Activated naive CD8-positive, alpha-beta T cell treated with anti-CD3 and anti-CD28 coated beads, Interleukin-2, amount 50 U/mL, for 24 hours (primary cell): ENCODE measurements at regions not wholly inside any gene's neighbourhood (a gene's known extent, or its start where the extent isn't known, plus 50 kb on each side); places are given as distances from the start of the nearest gene placed in this dataset.
A peak's percentile ranks its signal among the peaks of the same experiment; 100 is the strongest.

Source experiments
- ATAC-seq: fragments of 150-1000 bp; cut with Tn5 transposase; one replicate; pipeline ENCODE4 v1.10.0; 2021
- DNase-seq: peaks from one replicate; pipeline ENCODE4 v3.0.0; 2021
- H3K27ac Mint-ChIP-seq: one replicate; pipeline ENCODE4 v1.8.0; 2021; ENCODE audit warnings: mild to moderate bottlenecking, mixed read lengths
- H3K27me3 Mint-ChIP-seq: one replicate; pipeline ENCODE4 v1.8.0; 2021; ENCODE audit warnings: mixed read lengths
- H3K36me3 Mint-ChIP-seq: one replicate; pipeline ENCODE4 v1.8.0; 2021; ENCODE audit warnings: low read depth, mixed read lengths
- H3K4me1 Mint-ChIP-seq: one replicate; pipeline ENCODE4 v1.8.0; 2021; ENCODE audit warnings: mixed read lengths
- H3K4me3 Mint-ChIP-seq: one replicate; pipeline ENCODE4 v1.8.0; 2021; ENCODE audit warnings: mild to moderate bottlenecking, moderate library complexity, mixed read lengths
- H3K9me3 Mint-ChIP-seq: one replicate; pipeline ENCODE4 v1.8.0; 2021; ENCODE audit warnings: mixed read lengths

- Mint-ChIP-seq H3K36me3 (no peaks in the 10 kb centered on the region), H3K27ac (no peak overlapping the region), H3K9me3 (peaks cover 5% of the 10 kb centered on the region), H3K4me1 (no peaks in the 10 kb centered on the region), H3K4me3 (no peak overlapping the region), H3K27me3 (no peaks in the 10 kb centered on the region)
- ATAC-seq: no peak
- no peak for DNase-seq
Observed at GRCh38 chr2:153373510-153374279, 104.9 kb downstream of the RPRM start.

GRCh38 chr2:153360239-153360638 is 118.3 kb downstream of the RPRM start:
- DNase-seq (no peak), ATAC-seq (no peak)
- Mint-ChIP-seq H3K27me3 (peaks cover under 1% of the 10 kb centered on the region), H3K36me3 (no peaks in the 10 kb centered on the region), H3K4me3 (no peak overlapping the region), H3K4me1 (no peaks in the 10 kb centered on the region), H3K9me3 (no peaks in the 10 kb centered on the region), H3K27ac (no peak overlapping the region)

- H3K9me3 Mint-ChIP-seq: peaks cover 4% of the 10 kb centered on the region
- peaks cover 1% of the 10 kb centered on the region for H3K27me3 Mint-ChIP-seq
- no peaks in the 10 kb centered on the region for H3K36me3 Mint-ChIP-seq
- H3K4me3 Mint-ChIP-seq: no peak overlapping the region
- DNase-seq (no peak), ATAC-seq (no peak)
- H3K4me1 Mint-ChIP-seq: no peaks in the 10 kb centered on the region
- no peak overlapping the region for H3K27ac Mint-ChIP-seq
Observed at GRCh38 chr2:153354377-153354776, 124.2 kb downstream of the RPRM start.

- no peak for ATAC-seq
- H3K27ac Mint-ChIP-seq: no peak overlapping the region
- no peak overlapping the region for H3K4me3 Mint-ChIP-seq
- H3K4me1 Mint-ChIP-seq: no peaks in the 10 kb centered on the region
- no peak for DNase-seq
- H3K9me3 Mint-ChIP-seq: peaks cover 4% of the 10 kb centered on the region
- H3K27me3 Mint-ChIP-seq: no peaks in the 10 kb centered on the region
- H3K36me3 Mint-ChIP-seq: no peaks in the 10 kb centered on the region
Observed at GRCh38 chr2:153349603-153350002, 129.0 kb downstream of the RPRM start.

- Mint-ChIP-seq H3K4me1 (no peaks in the 10 kb centered on the region), H3K36me3 (no peaks in the 10 kb centered on the region), H3K4me3 (no peak overlapping the region), H3K27ac (no peak overlapping the region), H3K9me3 (peaks cover 4% of the 10 kb centered on the region), H3K27me3 (no peaks in the 10 kb centered on the region)
- ATAC-seq (no peak), DNase-seq (no peak)
Observed at GRCh38 chr2:153347818-153348495, 130.6 kb downstream of the RPRM start.

GRCh38 chr2:153320879-153321278 is 157.7 kb downstream of the RPRM start:
- DNase-seq: no peak
- H3K4me1 Mint-ChIP-seq: no peaks in the 10 kb centered on the region

GRCh38 chr2:153311432-153311831 is 167.1 kb downstream of the RPRM start:
- Mint-ChIP-seq H3K4me1 (no peaks in the 10 kb centered on the region), H3K4me3 (no peak overlapping the region), H3K36me3 (no peaks in the 10 kb centered on the region), H3K9me3 (peaks cover 4% of the 10 kb centered on the region), H3K27me3 (no peaks in the 10 kb centered on the region), H3K27ac (no peak overlapping the region)
- ATAC-seq (no peak), DNase-seq (no peak)

More at GRCh38 chr2:153320879-153321278, 157.7 kb downstream of the RPRM start:
- H3K4me3 Mint-ChIP-seq: no peak overlapping the region
- no peaks in the 10 kb centered on the region for H3K9me3 Mint-ChIP-seq
- no peak overlapping the region for H3K27ac Mint-ChIP-seq
- H3K36me3 Mint-ChIP-seq: no peaks in the 10 kb centered on the region
- no peaks in the 10 kb centered on the region for H3K27me3 Mint-ChIP-seq
- no peak for ATAC-seq

GRCh38 chr2:153308466-153308865 is 170.1 kb downstream of the RPRM start:
- ATAC-seq: no peak
- Mint-ChIP-seq H3K36me3 (no peaks in the 10 kb centered on the region), H3K27me3 (no peaks in the 10 kb centered on the region), H3K4me3 (no peak overlapping the region), H3K27ac (no peak overlapping the region), H3K4me1 (no peaks in the 10 kb centered on the region), H3K9me3 (no peaks in the 10 kb centered on the region)
- no peak for DNase-seq

- ATAC-seq (no peak), DNase-seq (no peak)
- no peaks in the 10 kb centered on the region for H3K9me3 Mint-ChIP-seq
- H3K4me1 Mint-ChIP-seq: no peaks in the 10 kb centered on the region
- H3K27ac Mint-ChIP-seq: no peak overlapping the region
- H3K4me3 Mint-ChIP-seq: no peak overlapping the region
- H3K27me3 Mint-ChIP-seq: no peaks in the 10 kb centered on the region
- no peaks in the 10 kb centered on the region for H3K36me3 Mint-ChIP-seq
Observed at GRCh38 chr2:153307223-153307622, 171.3 kb downstream of the RPRM start.

GRCh38 chr2:153299809-153300208 is 178.8 kb downstream of the RPRM start:
- no peak for DNase-seq
- Mint-ChIP-seq H3K36me3 (no peaks in the 10 kb centered on the region), H3K9me3 (no peaks in the 10 kb centered on the region), H3K27ac (no peak overlapping the region), H3K4me1 (no peaks in the 10 kb centered on the region), H3K27me3 (no peaks in the 10 kb centered on the region), H3K4me3 (no peak overlapping the region)
- no peak for ATAC-seq

- Mint-ChIP-seq H3K36me3 (no peaks in the 10 kb centered on the region), H3K4me1 (no peaks in the 10 kb centered on the region), H3K27ac (no peak overlapping the region), H3K9me3 (no peaks in the 10 kb centered on the region), H3K4me3 (no peak overlapping the region), H3K27me3 (no peaks in the 10 kb centered on the region)
- ATAC-seq: no peak
- DNase-seq: no peak
Observed at GRCh38 chr2:153299217-153299616, 179.3 kb downstream of the RPRM start.

- no peaks in the 10 kb centered on the region for H3K36me3 Mint-ChIP-seq
- H3K4me1 Mint-ChIP-seq: no peaks in the 10 kb centered on the region
- no peak overlapping the region for H3K27ac Mint-ChIP-seq
- DNase-seq (no peak), ATAC-seq (no peak)
- H3K4me3 Mint-ChIP-seq: no peak overlapping the region
- peaks cover 3% of the 10 kb centered on the region for H3K27me3 Mint-ChIP-seq
- no peaks in the 10 kb centered on the region for H3K9me3 Mint-ChIP-seq
Observed at GRCh38 chr2:153294199-153294786, 184.3 kb downstream of the RPRM start.

GRCh38 chr2:153291718-153292117 is 186.8 kb downstream of the RPRM start:
- ATAC-seq: no peak
- H3K27ac Mint-ChIP-seq: no peak overlapping the region
- no peak for DNase-seq

GRCh38 chr2:153287109-153287801 is 191.3 kb downstream of the RPRM start:
- Mint-ChIP-seq H3K4me3 (no peak overlapping the region), H3K27ac (no peak overlapping the region)
- DNase-seq: peak; percentile 4

More at GRCh38 chr2:153291718-153292117, 186.8 kb downstream of the RPRM start:
- Mint-ChIP-seq H3K4me3 (no peak overlapping the region), H3K27me3 (peaks cover 3% of the 10 kb centered on the region), H3K4me1 (no peaks in the 10 kb centered on the region), H3K36me3 (no peaks in the 10 kb centered on the region), H3K9me3 (no peaks in the 10 kb centered on the region)

More at GRCh38 chr2:153287109-153287801, 191.3 kb downstream of the RPRM start:
- Mint-ChIP-seq H3K36me3 (no peaks in the 10 kb centered on the region), H3K9me3 (peaks cover under 1% of the 10 kb centered on the region), H3K27me3 (peaks cover under 1% of the 10 kb centered on the region), H3K4me1 (no peaks in the 10 kb centered on the region)
- ATAC-seq: no peak
